Osteocyte (in vitro differentiated cells): ENCODE measurements at regions not wholly inside any gene's neighbourhood (a gene's known extent, or its start where the extent isn't known, plus 50 kb on each side); places are given as distances from the start of the nearest gene placed in this dataset.

Experiments used
- DNase-seq: peaks from one replicate; pipeline ENCODE4 v3.0.0; 2021; ENCODE audit warnings: mixed read lengths; ENCODE audit not compliant: unreplicated experiment; ENCODE audit errors: extremely low spot score
- H3K27ac Mint-ChIP-seq: one replicate; pipeline ENCODE4 v1.8.0; 2021; ENCODE audit warnings: mild to moderate bottlenecking, mixed read lengths; ENCODE audit not compliant: unreplicated experiment
- H3K27me3 Mint-ChIP-seq: one replicate; pipeline ENCODE4 v1.8.0; 2021; ENCODE audit warnings: mixed read lengths; ENCODE audit not compliant: unreplicated experiment
- H3K36me3 Mint-ChIP-seq: one replicate; pipeline ENCODE4 v1.8.0; 2021; ENCODE audit warnings: mixed read lengths; ENCODE audit not compliant: unreplicated experiment
- H3K4me1 Mint-ChIP-seq: one replicate; pipeline ENCODE4 v1.8.0; 2021; ENCODE audit warnings: mixed read lengths; ENCODE audit not compliant: unreplicated experiment
- H3K4me3 Mint-ChIP-seq: one replicate; pipeline ENCODE4 v1.8.0; 2021; ENCODE audit warnings: mild to moderate bottlenecking, moderate library complexity, mixed read lengths; ENCODE audit not compliant: unreplicated experiment
- H3K9me3 Mint-ChIP-seq: one replicate; pipeline ENCODE4 v1.8.0; 2021; ENCODE audit warnings: mixed read lengths; ENCODE audit not compliant: unreplicated experiment
- CTCF ChIP-seq: fragments of 200-600 bp; sonication (generic); IDR thresholded peaks from 2 replicates; pipeline ENCODE4 v1.5.0; 2021; ENCODE audit warnings: antibody characterized with exemption, mild to moderate bottlenecking, moderate library complexity

- TF ChIP-seq CTCF = no peak
- H3K4me1 Mint-ChIP-seq = peaks cover 18% of the 10 kb centered on the region
- H3K9me3 Mint-ChIP-seq = no peaks in the 10 kb centered on the region
- H3K27me3 Mint-ChIP-seq = no peaks in the 10 kb centered on the region
- H3K36me3 Mint-ChIP-seq = no peaks in the 10 kb centered on the region
- no peak for DNase-seq
- H3K4me3 Mint-ChIP-seq = no peak overlapping the region
- H3K27ac Mint-ChIP-seq = no peak overlapping the region
Observed at GRCh38 chr18:11269257-11269656, 119.9 kb upstream of the PIEZO2 start.

GRCh38 chr18:11268741-11269233, 119.4 kb upstream of the PIEZO2 start:
- Mint-ChIP-seq H3K27ac (no peak overlapping the region), H3K9me3 (no peaks in the 10 kb centered on the region), H3K4me1 (peaks cover 18% of the 10 kb centered on the region), H3K27me3 (no peaks in the 10 kb centered on the region), H3K4me3 (no peak overlapping the region), H3K36me3 (peaks cover 1% of the 10 kb centered on the region)
- DNase-seq = no peak
- no peak for TF ChIP-seq CTCF

- Mint-ChIP-seq H3K4me1 (peaks cover 19% of the 10 kb centered on the region), H3K27ac (no peak overlapping the region), H3K27me3 (no peaks in the 10 kb centered on the region)
Observed at GRCh38 chr18:11268153-11268552, 118.8 kb upstream of the PIEZO2 start.

GRCh38 chr18:11266781-11267480, 117.6 kb upstream of the PIEZO2 start:
- Mint-ChIP-seq H3K36me3 (peaks cover 3% of the 10 kb centered on the region), H3K27me3 (no peaks in the 10 kb centered on the region), H3K4me1 (peaks cover 19% of the 10 kb centered on the region), H3K9me3 (no peaks in the 10 kb centered on the region), H3K4me3 (no peak overlapping the region), H3K27ac (no peak overlapping the region)
- TF ChIP-seq CTCF = no peak
- no peak for DNase-seq

More at GRCh38 chr18:11268153-11268552, 118.8 kb upstream of the PIEZO2 start:
- no peak for TF ChIP-seq CTCF
- no peaks in the 10 kb centered on the region for H3K9me3 Mint-ChIP-seq
- DNase-seq = no peak
- peaks cover 3% of the 10 kb centered on the region for H3K36me3 Mint-ChIP-seq
- no peak overlapping the region for H3K4me3 Mint-ChIP-seq

GRCh38 chr18:11261486-11261885, 112.1 kb upstream of the PIEZO2 start:
- H3K4me3 Mint-ChIP-seq = no peak overlapping the region
- no peaks in the 10 kb centered on the region for H3K9me3 Mint-ChIP-seq
- DNase-seq = no peak
- no peak overlapping the region for H3K27ac Mint-ChIP-seq
- peaks cover 3% of the 10 kb centered on the region for H3K36me3 Mint-ChIP-seq
- TF ChIP-seq CTCF = no peak
- peaks cover 31% of the 10 kb centered on the region for H3K4me1 Mint-ChIP-seq
- H3K27me3 Mint-ChIP-seq = no peaks in the 10 kb centered on the region
